Activated CD4-positive, alpha-beta T cell treated with anti-CD3 and anti-CD28 coated beads for 36 hours (primary cell): ENCODE measurements at regions not wholly inside any gene's neighbourhood (a gene's known extent, or its start where the extent isn't known, plus 50 kb on each side); places are given as distances from the start of the nearest gene placed in this dataset.

ENCODE experiments used
- ATAC-seq: fragments of 200-7000 bp; cut with Tn5 transposase; one replicate; pipeline ENCODE4 v1.10.0; 2021; ENCODE audit warnings: mild to moderate bottlenecking, moderate library complexity
- CTCF ChIA-PET: fragments of 350-600 bp; sonication (Branson Sonifier 250); formaldehyde crosslinking; loops from one replicate; lab custom pipeline; 2021; ENCODE audit warnings: antibody characterized with exemption; lab: Charles Lee
- POLR2A ChIA-PET: fragments of 350-600 bp; sonication (Branson Sonifier 250); formaldehyde crosslinking; loops from one replicate; lab custom pipeline; 2021; ENCODE audit warnings: antibody characterized with exemption, inconsistent platforms; lab: Charles Lee
- DNase-seq: peaks from one replicate; pipeline ENCODE4 v3.0.0-alpha.2; 2020
- H3K27ac Mint-ChIP-seq: one replicate; pipeline ENCODE4 v1.8.0; 2021; ENCODE audit warnings: mixed read lengths
- H3K27me3 Mint-ChIP-seq: one replicate; pipeline ENCODE4 v1.8.0; 2021; ENCODE audit warnings: mixed read lengths
- H3K36me3 Mint-ChIP-seq: one replicate; pipeline ENCODE4 v1.8.0; 2021; ENCODE audit warnings: low read depth, mixed read lengths
- H3K4me1 Mint-ChIP-seq: one replicate; pipeline ENCODE4 v1.8.0; 2021; ENCODE audit warnings: mixed read lengths
- H3K4me3 Mint-ChIP-seq: one replicate; pipeline ENCODE4 v1.8.0; 2021; ENCODE audit warnings: mild to moderate bottlenecking, moderate library complexity, mixed read lengths
- H3K9me3 Mint-ChIP-seq: one replicate; pipeline ENCODE4 v1.8.0; 2021; ENCODE audit warnings: low read depth, mixed read lengths
- intact Hi-C, 2 experiments: fragments of 100-400 bp; cut with DNase I in 1 of 2; cut with micrococcal nuclease in 1 of 2; formaldehyde crosslinking; loops; one replicate each; pipeline versions ENCODE4 v1.14.2 to v1.15.1; 2022 to 2024; cut with DNase I, micrococcal nuclease

DNA sequence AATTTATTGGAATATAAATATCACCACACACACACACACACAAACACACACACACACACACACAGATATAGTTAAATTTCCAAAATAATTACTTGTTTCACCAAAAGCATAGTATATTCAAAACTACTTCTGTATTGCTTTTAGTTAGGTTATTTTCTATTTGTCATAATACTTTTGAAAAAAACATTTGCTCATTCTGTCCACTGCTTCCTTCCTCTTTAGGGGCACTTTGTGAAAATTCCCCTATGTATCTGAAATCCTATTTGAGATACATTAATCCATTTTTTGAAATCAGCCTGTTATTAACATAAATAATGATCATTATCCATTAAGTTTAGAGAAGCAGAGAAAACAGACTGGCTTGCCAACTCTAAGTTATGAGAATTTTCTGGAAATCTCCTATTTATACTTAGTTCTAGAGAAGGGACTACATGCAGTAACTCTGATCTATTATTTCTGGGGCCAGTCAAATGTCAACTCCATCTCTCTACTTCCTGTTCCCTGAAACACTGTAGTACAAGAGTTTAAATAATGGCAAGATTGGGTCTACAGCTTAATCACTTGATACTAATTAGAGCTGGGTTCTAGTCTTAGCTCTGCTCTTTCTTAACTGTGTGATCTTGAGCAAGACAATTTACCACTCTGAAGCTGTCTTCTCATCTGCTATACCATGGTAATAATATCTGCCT lies 54.4 kb upstream of the GPR174 start:
- peaks cover 44% of the 10 kb centered on the region for H3K4me1 Mint-ChIP-seq
- H3K27me3 Mint-ChIP-seq: no peaks in the 10 kb centered on the region
- ChIA-PET POLR2A (no interaction called here), CTCF (interaction anchor here (0.6 kb wide), 1 partner anchor 8 kb away, joined by 3 read pairs; no protein-coding TSS in a partner anchor)
- intact Hi-C loops: loop anchor here in 1 of 2 experiments (10.0 kb wide), 2 partner anchors 495 to 955 kb away; partner anchors contain the start of gene TAF9B
- ATAC-seq: no peak
- H3K9me3 Mint-ChIP-seq: peaks cover 4% of the 10 kb centered on the region
- H3K4me3 Mint-ChIP-seq: no peak overlapping the region
- peak overlapping the region; percentile 42 for H3K27ac Mint-ChIP-seq
- no peak for DNase-seq
- peaks cover 4% of the 10 kb centered on the region for H3K36me3 Mint-ChIP-seq

DNA sequence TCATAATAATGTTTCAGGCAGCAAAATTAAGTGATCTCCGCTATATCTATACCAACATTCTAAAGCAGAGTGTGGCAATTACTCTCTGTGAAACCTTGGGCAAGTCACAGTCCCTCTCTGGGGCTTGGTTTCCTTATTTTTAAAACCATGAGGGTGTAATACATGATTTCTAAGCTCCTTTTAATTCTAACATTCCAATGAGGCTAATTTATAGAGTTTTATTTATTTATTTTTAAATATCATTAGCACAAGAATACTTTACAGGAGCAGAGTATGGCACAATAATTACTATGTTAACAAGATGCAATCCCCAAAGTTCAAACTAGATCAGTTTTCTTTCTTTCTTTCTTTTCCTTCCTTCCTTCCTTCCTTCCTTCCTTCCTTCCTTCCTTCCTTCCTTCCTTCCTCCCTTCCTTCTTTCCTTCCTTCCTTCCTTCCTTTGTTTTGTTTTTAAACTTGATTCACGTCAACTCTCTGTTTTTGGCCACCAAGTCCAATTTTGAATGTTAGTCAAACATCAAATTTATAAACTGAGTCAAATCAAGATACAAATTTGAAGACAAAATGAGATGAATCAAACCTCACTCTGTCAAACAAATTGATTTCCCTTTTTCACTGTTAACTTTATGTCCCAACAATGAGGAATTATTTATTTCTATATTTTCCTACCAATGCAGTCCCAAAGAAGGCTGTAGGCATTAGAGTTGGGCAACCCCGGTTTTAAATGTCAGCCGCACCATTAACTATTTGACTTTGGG lies 50.2 kb upstream of the GPR174 start:
- ChIA-PET CTCF (no interaction called here), POLR2A (no interaction called here)
- Mint-ChIP-seq H3K27me3 (no peaks in the 10 kb centered on the region), H3K27ac (no peak overlapping the region), H3K9me3 (peaks cover 7% of the 10 kb centered on the region), H3K4me3 (no peak overlapping the region), H3K4me1 (peaks cover 67% of the 10 kb centered on the region), H3K36me3 (no peaks in the 10 kb centered on the region)
- intact Hi-C loops: loop anchor here in 1 of 2 experiments (2.0 kb wide), 1 partner anchor 165 kb away; no protein-coding TSS in a partner anchor
- DNase-seq: no peak
- ATAC-seq: no peak
